ENCODE measurements at regions not wholly inside any gene's neighbourhood (a gene's known extent, or its start where the extent isn't known, plus 50 kb on each side); places are given as distances from the start of the nearest gene placed in this dataset.
"Not testable (repeated sequence)": the region's sequence is repeated elsewhere in the genome, so short reads cannot be mapped to it uniquely, and the experiment has no call there.

GRCh38 chr16:72596373-72596772 lies 424.4 kb upstream of the PMFBP1 start:
- DNase-seq (ENCODE audit: low read depth): no peak

GRCh38 chr16:72590151-72590937 lies 418.4 kb upstream of the PMFBP1 start:
- no peak for DNase-seq (ENCODE audit: low read depth)

GRCh38 chr16:72588551-72588950 lies 416.6 kb upstream of the PMFBP1 start:
- DNase-seq (ENCODE audit: low read depth): no peak

GRCh38 chr16:72578061-72578460 lies 406.1 kb upstream of the PMFBP1 start:
- not testable (repeated sequence) for DNase-seq (ENCODE audit: low read depth)

- no peak for DNase-seq (ENCODE audit: low read depth)
These were observed 404.2 kb upstream of the PMFBP1 start for GRCh38 chr16:72576189-72576588.

GRCh38 chr16:72569677-72570076 lies 397.7 kb upstream of the PMFBP1 start:
- DNase-seq (ENCODE audit: low read depth): no peak

- DNase-seq (ENCODE audit: low read depth): no peak
These were observed 396.5 kb upstream of the PMFBP1 start for GRCh38 chr16:72568502-72568901.

- DNase-seq (ENCODE audit: low read depth): no peak
These were observed 394.2 kb upstream of the PMFBP1 start for GRCh38 chr16:72566174-72566573.

- no peak for DNase-seq (ENCODE audit: low read depth)
These were observed 393.2 kb upstream of the PMFBP1 start for GRCh38 chr16:72565106-72565505.

GRCh38 chr16:72560617-72561016 lies 388.7 kb upstream of the PMFBP1 start:
- peak; percentile 13 for DNase-seq (ENCODE audit: low read depth)

- DNase-seq (ENCODE audit: low read depth): no peak
These were observed 386.5 kb upstream of the PMFBP1 start for GRCh38 chr16:72558501-72558900.

- DNase-seq (ENCODE audit: low read depth): no peak
These were observed 383.0 kb upstream of the PMFBP1 start for GRCh38 chr16:72554935-72555334.

- DNase-seq (ENCODE audit: low read depth): no peak
These were observed 380.7 kb upstream of the PMFBP1 start for GRCh38 chr16:72552654-72553053.

GRCh38 chr16:72551649-72552048 lies 379.7 kb upstream of the PMFBP1 start:
- DNase-seq (ENCODE audit: low read depth): no peak

- no peak for DNase-seq (ENCODE audit: low read depth)
These were observed 377.9 kb upstream of the PMFBP1 start for GRCh38 chr16:72549878-72550277.

- no peak for DNase-seq (ENCODE audit: low read depth)
These were observed 370.1 kb upstream of the PMFBP1 start for GRCh38 chr16:72542102-72542501.

- no peak for DNase-seq (ENCODE audit: low read depth)
These were observed 365.7 kb upstream of the PMFBP1 start for GRCh38 chr16:72537664-72538063.

- DNase-seq (ENCODE audit: low read depth): no peak
These were observed 364.9 kb upstream of the PMFBP1 start for GRCh38 chr16:72536723-72537435.

- no peak for DNase-seq (ENCODE audit: low read depth)
These were observed 361.0 kb upstream of the PMFBP1 start for GRCh38 chr16:72532906-72533410.

- DNase-seq (ENCODE audit: low read depth): peak; percentile 43
These were observed 358.5 kb upstream of the PMFBP1 start for GRCh38 chr16:72530434-72530833.

- DNase-seq (ENCODE audit: low read depth): no peak
These were observed 351.1 kb upstream of the PMFBP1 start for GRCh38 chr16:72523087-72523486.

GRCh38 chr16:72517154-72517553 lies 345.2 kb upstream of the PMFBP1 start:
- DNase-seq (ENCODE audit: low read depth): no peak

GRCh38 chr16:72511171-72511570 lies 339.2 kb upstream of the PMFBP1 start:
- no peak for DNase-seq (ENCODE audit: low read depth)

Measured in stromal cell of bone marrow (primary cell).